SK-N-SH (cell line): ENCODE measurements at regions not wholly inside any gene's neighbourhood (a gene's known extent, or its start where the extent isn't known, plus 50 kb on each side); places are given as distances from the start of the nearest gene placed in this dataset.
A peak's percentile ranks its signal among the peaks of the same experiment; 100 is the strongest.

Experiments
- CTCF ChIA-PET: fragments of 300-600, 350-600 bp; formaldehyde crosslinking; extraction: SDS; loops from one replicate; lab custom pipeline; 2021; lab: Yijun Ruan, JAX
- POLR2A ChIA-PET: fragments of 350-600 bp; sonication (Branson Sonifier 250); formaldehyde crosslinking; extraction: SDS; loops from one replicate; lab custom pipeline; 2020; ENCODE audit warnings: antibody characterized with exemption, inconsistent platforms; lab: Yijun Ruan, JAX
- DNase-seq: peaks from one replicate; pipeline ENCODE4 v3.0.0; 2012
- H2AFZ ChIP-seq: fragments of 200-600 bp; sonication (generic); 2 replicates; pipeline ENCODE4 v1.8.1; 2016; ENCODE audit warnings: antibody characterized with exemption, mild to moderate bottlenecking, low read depth
- H3F3A ChIP-seq: fragments of 200-600 bp; sonication (generic); replicated peaks from 2 replicates; pipeline ENCODE3; 2016; ENCODE audit warnings: antibody characterized with exemption, mild to moderate bottlenecking; ENCODE audit not compliant: insufficient read depth
- H3K27ac ChIP-seq, 2 experiments: fragments of 200-500 bp in 1 of 2; fragments of 200-600 bp in 1 of 2; sonication (Bioruptor generic) in 1 of 2; sonication (generic), shearing (Covaris generic) in 1 of 2; 2 replicates each; pipeline versions ENCODE4 v1.5.1 to v1.6.1; 2014 to 2016; ENCODE audit warnings: low read depth in 2 of 2, inconsistent platforms in 1 of 2, low read length in 1 of 2, mild to moderate bottlenecking in 1 of 2, mixed read lengths in 1 of 2
- H3K27me3 ChIP-seq: fragments of 200-600 bp; sonication (generic), shearing (Covaris generic); 2 replicates; pipeline ENCODE4 v1.6.1; 2016; ENCODE audit warnings: mixed run types; ENCODE audit not compliant: insufficient read depth
- H3K36me3 ChIP-seq, 2 experiments: fragments of 200-500 bp in 1 of 2; fragments of 200-600 bp in 1 of 2; sonication (Bioruptor generic) in 1 of 2; sonication (generic) in 1 of 2; replicated peaks in 1 of 2; 2 replicates each; pipeline versions ENCODE3 to v1.5.1; 2014 to 2016; ENCODE audit warnings: low read length in 1 of 2, mild to moderate bottlenecking in 1 of 2; ENCODE audit not compliant: insufficient read depth in 2 of 2, control insufficient read depth in 1 of 2
- H3K4me1 ChIP-seq, 2 experiments: fragments of 200-500 bp in 1 of 2; fragments of 200-600 bp in 1 of 2; sonication (Bioruptor generic) in 1 of 2; sonication (generic), shearing (Covaris generic) in 1 of 2; 2 replicates each; pipeline versions ENCODE4 v1.5.1 to v1.6.1; 2014 to 2016; ENCODE audit warnings: low read depth in 1 of 2, low read length in 1 of 2, mixed run types in 1 of 2; ENCODE audit not compliant: insufficient read depth in 2 of 2, control insufficient read depth in 1 of 2
- H3K4me2 ChIP-seq: fragments of 200-600 bp; sonication (generic), shearing (Covaris generic); 2 replicates; pipeline ENCODE4 v1.6.1; 2017; ENCODE audit warnings: mixed run types
- H3K4me3 ChIP-seq, 2 experiments: fragments of 200-500 bp in 1 of 2; fragments of 200-600 bp in 1 of 2; sonication (Bioruptor generic) in 1 of 2; sonication (generic), shearing (Covaris generic) in 1 of 2; 2 replicates each; pipeline versions ENCODE4 v1.5.1 to v1.8.1; 2014 to 2016; ENCODE audit warnings: low read depth in 2 of 2, inconsistent platforms in 1 of 2, low read length in 1 of 2, mild to moderate bottlenecking in 1 of 2, mixed read lengths in 1 of 2, moderate library complexity in 1 of 2
- H3K79me2 ChIP-seq: fragments of 200-600 bp; sonication (generic); 2 replicates; pipeline ENCODE4 v1.8.1; 2017; ENCODE audit warnings: mild to moderate bottlenecking; ENCODE audit not compliant: insufficient read depth
- H3K9ac ChIP-seq: fragments of 200-600 bp; sonication (generic); 2 replicates; pipeline ENCODE4 v1.6.1; 2017; ENCODE audit warnings: mixed run types
- H3K9me2 ChIP-seq: fragments of 200-600 bp; sonication (generic); 2 replicates; pipeline ENCODE4 v1.6.1; 2017; ENCODE audit warnings: mixed run types
- H3K9me3 ChIP-seq: fragments of 200-600 bp; sonication (generic); 2 replicates; pipeline ENCODE4 v1.6.1; 2017; ENCODE audit warnings: mixed run types, mild to moderate bottlenecking, moderate library complexity
- H4K20me1 ChIP-seq: fragments of 200-600 bp; sonication (generic); 2 replicates; pipeline ENCODE4 v1.6.1; 2017; ENCODE audit warnings: mild to moderate bottlenecking, mixed run types; ENCODE audit not compliant: insufficient read depth
- EP300 ChIP-seq, 2 experiments: IDR thresholded peaks; 2 replicates each; pipeline versions ENCODE4 v1.4.0 to v1.6.1; 2012; ENCODE audit warnings: borderline replicate concordance in 1 of 2, low read depth in 1 of 2, low read length in 1 of 2
- GATA2 ChIP-seq: sonication (generic); formaldehyde crosslinking; IDR thresholded peaks from 2 replicates; pipeline ENCODE4 v1.5.0; 2020; ENCODE audit warnings: mild to moderate bottlenecking, missing genetic modification reagents
- MXI1 ChIP-seq: IDR thresholded peaks from 2 replicates; pipeline ENCODE4 v1.6.1; 2012; ENCODE audit warnings: mild to moderate bottlenecking, low read depth, low read length, improper control_type of control experiment
- NFIC ChIP-seq: IDR thresholded peaks from 2 replicates; pipeline ENCODE4 v1.4.0; 2012; ENCODE audit warnings: borderline replicate concordance
- RAD21 ChIP-seq: IDR thresholded peaks from 2 replicates; pipeline ENCODE4 v1.6.1; 2012; ENCODE audit warnings: mild to moderate bottlenecking, low read length
- REST ChIP-seq: IDR thresholded peaks from 2 replicates; pipeline ENCODE4 v1.6.1; 2012; ENCODE audit warnings: mild to moderate bottlenecking, low read depth, low read length, moderate library complexity
- YY1 ChIP-seq: IDR thresholded peaks from 2 replicates; pipeline ENCODE4 v1.4.0; 2012; ENCODE audit warnings: low read depth, mild to moderate bottlenecking
- WGBS: methylation state at CpG from one replicate; pipeline ENCODE4 v1.1.6; 2017; ENCODE audit warnings: low lambda C conversion rate; 5-methylcytosine and 5-hydroxymethylcytosine counted together

GRCh38 chr9:28031521-28032267 lies 458.4 kb upstream of the C9orf72 start:
- TF ChIP-seq YY1, result no peak
- 0 out of 2 replicates have a peak, but pooled peaks have one; percentile 29 for TF ChIP-seq GATA2 (CRISPR knock-in tag)
- H3F3A ChIP-seq, result no peaks in the 10 kb centered on the region
- peak overlapping the region in 1 of 2 experiments; percentile 72; a peak in 2 of 4 replicates for H3K27ac ChIP-seq
- peaks cover 0 to 10% of the 10 kb centered on the region in 2 experiments; a peak in 2 of 4 replicates for H3K4me1 ChIP-seq
- ChIA-PET CTCF (interaction anchor here (1.1 kb wide), 1 partner anchor 11 kb away, joined by 4 read pairs; no protein-coding TSS in a partner anchor), POLR2A (no interaction called here)
- no peak overlapping the region for H2AFZ ChIP-seq
- no peaks in the 10 kb centered on the region for H3K79me2 ChIP-seq
- WGBS, result 71% methylated on average over 5 of the region's 5 CpGs
- H3K9me3 ChIP-seq, result no peaks in the 10 kb centered on the region
- no peaks in the 10 kb centered on the region for H3K9me2 ChIP-seq
- DNase-seq, result no peak
- no peak overlapping the region for H3K4me3 ChIP-seq
- no peaks in the 10 kb centered on the region for H4K20me1 ChIP-seq
- no peaks in the 10 kb centered on the region for H3K36me3 ChIP-seq
- H3K27me3 ChIP-seq, result no peaks in the 10 kb centered on the region
- H3K9ac ChIP-seq, result no peak overlapping the region
- no peak overlapping the region for H3K4me2 ChIP-seq

- no peaks in the 10 kb centered on the region for H3K9me2 ChIP-seq
- WGBS, result 76% methylated on average over 2 of the region's 2 CpGs
- CTCF ChIA-PET, result no interaction called here
Measured at GRCh38 chr9:28032268-28032590, 458.9 kb upstream of the C9orf72 start.

More at GRCh38 chr9:28032268-28032590, 458.9 kb upstream of the C9orf72 start:
- H3K4me3 ChIP-seq, result no peak overlapping the region
- no peaks in the 10 kb centered on the region for H4K20me1 ChIP-seq
- peak overlapping the region in 1 of 2 experiments; percentile 72; a peak in 2 of 4 replicates for H3K27ac ChIP-seq
- no peaks in the 10 kb centered on the region for H3K27me3 ChIP-seq
- H3K4me1 ChIP-seq, result peaks cover 0 to 10% of the 10 kb centered on the region in 2 experiments; a peak in 2 of 4 replicates
- no peak overlapping the region for H3K4me2 ChIP-seq
- H3F3A ChIP-seq, result no peaks in the 10 kb centered on the region
- H3K79me2 ChIP-seq, result no peaks in the 10 kb centered on the region
- TF ChIP-seq RAD21, result no peak
- TF ChIP-seq REST, result no peak
- TF ChIP-seq EP300 (IDR thresholded peaks at IDR 0.05; ENCODE audit: borderline replicate concordance in 1 of 2, low read depth in 1 of 2, low read length in 1 of 2), result peak in 1 of 2 experiments; percentile 23; a peak in 1 of 4 replicates
- no peak for TF ChIP-seq NFIC
- TF ChIP-seq GATA2 (CRISPR knock-in tag), result peak; percentile 47; the same call in 1 of the 2 replicates
- TF ChIP-seq MXI1, result peak; percentile 21; the same call in 1 of the 2 replicates
- no peak overlapping the region for H2AFZ ChIP-seq
- H3K9ac ChIP-seq, result no peak overlapping the region
- POLR2A ChIA-PET, result no interaction called here
- H3K36me3 ChIP-seq, result no peaks in the 10 kb centered on the region
- H3K9me3 ChIP-seq, result no peaks in the 10 kb centered on the region
- peak; percentile 14 for DNase-seq
